ENCODE measurements at regions not wholly inside any gene's neighbourhood (a gene's known extent, or its start where the extent isn't known, plus 50 kb on each side); places are given as distances from the start of the nearest gene placed in this dataset.

DNA sequence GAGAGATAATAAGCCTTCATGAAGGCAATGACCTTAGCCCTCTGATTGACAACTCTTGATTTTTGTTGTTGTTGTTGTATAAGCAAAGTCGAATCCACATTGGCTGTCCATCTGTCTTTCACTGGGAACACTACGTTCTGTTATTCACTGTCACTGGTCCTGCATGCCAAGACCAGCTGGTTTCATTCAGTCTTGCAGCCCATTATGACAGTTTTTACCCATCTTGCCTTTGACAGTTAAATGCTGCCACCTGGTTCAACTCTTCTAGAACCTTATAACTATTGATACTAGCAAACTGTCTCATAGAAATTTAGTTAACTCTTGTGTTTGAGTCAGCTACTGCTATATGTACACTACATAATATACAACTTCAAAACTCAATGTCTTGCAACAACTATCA, 382.3 kb upstream of the CDH10 start:
- Histone ChIP-seq H3K36me3 (ENCODE audit: control insufficient read depth in 2 of 4, insufficient read depth in 4 of 4, low read length in 3 of 4) (no peaks in the 10 kb centered on the region), H3K14ac (ENCODE audit: insufficient read length) (no peak overlapping the region), H4K91ac (replicated peaks; ENCODE audit: insufficient read length, low read length) (no peak overlapping the region), H3K27me3 (replicated peaks in 1 of 4; ENCODE audit: control insufficient read depth in 3 of 4, extremely low read depth in 1 of 4, insufficient read depth in 3 of 4, low read length in 3 of 4) (no peaks in the 10 kb centered on the region), H3K23ac (ENCODE audit: insufficient read length) (no peak overlapping the region), H3K56ac (replicated peaks; ENCODE audit: insufficient read length, low read depth, low read length) (no peak overlapping the region), H2BK120ac (replicated peaks; ENCODE audit: low read depth, low read length) (no peak overlapping the region), H2AK5ac (ENCODE audit: low read depth, low read length) (no peak overlapping the region), H2BK15ac (ENCODE audit: low read length) (no peak overlapping the region), H3K4me1 (replicated peaks in 1 of 4; ENCODE audit: control insufficient read depth in 3 of 4, insufficient read depth in 4 of 4, low read length in 3 of 4) (no peaks in the 10 kb centered on the region), H3K79me1 (ENCODE audit: low read depth, low read length) (no peaks in the 10 kb centered on the region), H3K9ac (replicated peaks in 1 of 4; ENCODE audit: extremely low read depth in 1 of 4, low read depth in 3 of 4, low read length in 3 of 4) (peak overlapping the region in 1 of 4 experiments; percentile 20; a peak in 1 of 7 replicates), H3K4me3 (ENCODE audit: extremely low read depth in 1 of 4, insufficient read depth in 2 of 4, low read depth in 3 of 4, low read length in 4 of 4) (no peak overlapping the region), H3K79me2 (ENCODE audit: control insufficient read depth in 1 of 2, insufficient read depth in 2 of 2, low read length in 2 of 2) (no peaks in the 10 kb centered on the region), H3K9me3 (ENCODE audit: insufficient read depth in 2 of 2, low read depth in 1 of 2, low read length in 1 of 2) (no peaks in the 10 kb centered on the region), H3K18ac (ENCODE audit: extremely low read depth, low read length) (no peak overlapping the region), H4K8ac (ENCODE audit: extremely low read depth, insufficient read depth, low read length) (no peak overlapping the region), H2AFZ (ENCODE audit: low read length) (no peak overlapping the region), H3K27ac (ENCODE audit: low read depth, low read length) (no peak overlapping the region), H3K4ac (replicated peaks; ENCODE audit: insufficient read length, low read depth, low read length) (no peak overlapping the region), H2BK12ac (ENCODE audit: low read depth, low read length) (no peak overlapping the region), H2BK20ac (ENCODE audit: low read length) (no peak overlapping the region), H3K4me2 (ENCODE audit: insufficient read depth in 1 of 2, low read depth in 2 of 2, low read length in 2 of 2) (no peak overlapping the region), H4K20me1 (replicated peaks in 1 of 2; ENCODE audit: control insufficient read depth in 1 of 2, insufficient read depth in 2 of 2, low read length in 2 of 2) (no peaks in the 10 kb centered on the region), H2BK5ac (ENCODE audit: low read depth, low read length) (no peak overlapping the region), H4K5ac (ENCODE audit: insufficient read length, low read depth, low read length) (no peak overlapping the region), H3K23me2 (ENCODE audit: low read depth, low read length) (no peaks in the 10 kb centered on the region; the same call in 1 of the 2 replicates)
- CTCF ChIA-PET (ENCODE audit: partially characterized antibody), result no interaction called here
- FAIRE-seq (no peak), DNase-seq (ENCODE audit: low read depth in 1 of 2, low spot score in 2 of 2) (no peak)
- no peak for TF ChIP-seq CREB1 (IDR thresholded peaks at IDR 0.05)
- TF ChIP-seq, protein P1, sequence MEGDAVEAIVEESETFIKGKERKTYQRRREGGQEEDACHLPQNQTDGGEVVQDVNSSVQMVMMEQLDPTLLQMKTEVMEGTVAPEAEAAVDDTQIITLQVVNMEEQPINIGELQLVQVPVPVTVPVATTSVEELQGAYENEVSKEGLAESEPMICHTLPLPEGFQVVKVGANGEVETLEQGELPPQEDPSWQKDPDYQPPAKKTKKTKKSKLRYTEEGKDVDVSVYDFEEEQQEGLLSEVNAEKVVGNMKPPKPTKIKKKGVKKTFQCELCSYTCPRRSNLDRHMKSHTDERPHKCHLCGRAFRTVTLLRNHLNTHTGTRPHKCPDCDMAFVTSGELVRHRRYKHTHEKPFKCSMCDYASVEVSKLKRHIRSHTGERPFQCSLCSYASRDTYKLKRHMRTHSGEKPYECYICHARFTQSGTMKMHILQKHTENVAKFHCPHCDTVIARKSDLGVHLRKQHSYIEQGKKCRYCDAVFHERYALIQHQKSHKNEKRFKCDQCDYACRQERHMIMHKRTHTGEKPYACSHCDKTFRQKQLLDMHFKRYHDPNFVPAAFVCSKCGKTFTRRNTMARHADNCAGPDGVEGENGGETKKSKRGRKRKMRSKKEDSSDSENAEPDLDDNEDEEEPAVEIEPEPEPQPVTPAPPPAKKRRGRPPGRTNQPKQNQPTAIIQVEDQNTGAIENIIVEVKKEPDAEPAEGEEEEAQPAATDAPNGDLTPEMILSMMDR (IDR thresholded peaks at IDR 0.05; ENCODE audit: control extremely low read depth in 1 of 3, insufficient read depth in 1 of 3, low read depth in 1 of 3, low read length in 3 of 3), result no peak
- no peak for TF ChIP-seq TBP (IDR thresholded peaks at IDR 0.05; ENCODE audit: low read depth, low read length)
- TF ChIP-seq BACH1 (IDR thresholded peaks at IDR 0.05; ENCODE audit: low read length), result no peak
- POLR2A ChIA-PET (ENCODE audit: partially characterized antibody), result no interaction called here
- WGBS, 2 experiments (ENCODE audit: extremely low coverage in 1 of 2, insufficient coverage in 1 of 2, insufficient read length in 1 of 2, insufficient replicate concordance in 2 of 2, low coverage in 1 of 2, low lambda C conversion rate in 2 of 2, missing lambda C conversion rate in 1 of 2), result 100% methylated on average over 2 of the region's 2 CpGs; no CpG with 5 or more reads in 1 of the 2 experiments

All from H1 (cell line).